ENCODE measurements at regions not wholly inside any gene's neighbourhood (a gene's known extent, or its start where the extent isn't known, plus 50 kb on each side); places are given as distances from the start of the nearest gene placed in this dataset.

GRCh38 chr5:97375959-97376358, 192.9 kb upstream of the RIOK2 start:
- Mint-ChIP-seq H3K27me3 (ENCODE audit: insufficient read depth, unreplicated experiment) (peaks cover 4% of the 10 kb centered on the region), H3K4me1 (ENCODE audit: low read depth, unreplicated experiment) (no peaks in the 10 kb centered on the region), H3K27ac (ENCODE audit: unreplicated experiment) (no peak overlapping the region)

DNA sequence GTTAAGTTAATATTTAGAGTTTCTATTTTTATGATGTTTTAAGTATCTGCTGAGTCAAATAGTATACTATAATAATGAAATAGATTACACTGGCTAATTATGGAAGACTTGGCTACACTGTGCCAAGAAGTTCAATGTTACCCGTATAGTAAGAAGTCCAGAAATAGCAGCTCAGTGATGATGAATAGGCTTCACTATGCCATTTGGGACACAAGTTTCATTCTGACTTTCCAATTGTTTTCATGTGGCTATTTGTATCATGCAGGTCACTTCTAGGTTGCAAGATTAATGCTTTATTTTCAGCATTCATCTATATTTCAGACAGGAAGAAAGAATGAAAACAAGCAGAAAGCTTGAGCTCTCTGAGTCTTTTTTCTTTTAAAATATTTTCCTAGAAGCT, 194.5 kb upstream of the RIOK2 start:
- DNase-seq: no peak

More at GRCh38 chr5:97375959-97376358, 192.9 kb upstream of the RIOK2 start:
- BruUV-seq (replicated peaks): no TSS peak
- ChIA-PET POLR2A (no interaction called here), CTCF (no interaction called here)
- Histone ChIP-seq H3K36me3 (ENCODE audit: control insufficient read depth, insufficient read depth, low read length) (no peaks in the 10 kb centered on the region), H3K9me3 (no peaks in the 10 kb centered on the region), H3K4me1 (no peaks in the 10 kb centered on the region), H3K4me3 (ENCODE audit: low read depth, low read length) (no peak overlapping the region), H3K27me3 (replicated peaks; ENCODE audit: control insufficient read depth, insufficient read depth, low read length) (no peaks in the 10 kb centered on the region)
- no peaks in the 10 kb centered on the region for H3K36me3 Mint-ChIP-seq (ENCODE audit: insufficient read depth, unreplicated experiment)
- no peak overlapping the region for H3K4me3 Mint-ChIP-seq (ENCODE audit: unreplicated experiment)
- H3K9me3 Mint-ChIP-seq (ENCODE audit: unreplicated experiment): no peaks in the 10 kb centered on the region
- TF ChIP-seq, protein P1, sequence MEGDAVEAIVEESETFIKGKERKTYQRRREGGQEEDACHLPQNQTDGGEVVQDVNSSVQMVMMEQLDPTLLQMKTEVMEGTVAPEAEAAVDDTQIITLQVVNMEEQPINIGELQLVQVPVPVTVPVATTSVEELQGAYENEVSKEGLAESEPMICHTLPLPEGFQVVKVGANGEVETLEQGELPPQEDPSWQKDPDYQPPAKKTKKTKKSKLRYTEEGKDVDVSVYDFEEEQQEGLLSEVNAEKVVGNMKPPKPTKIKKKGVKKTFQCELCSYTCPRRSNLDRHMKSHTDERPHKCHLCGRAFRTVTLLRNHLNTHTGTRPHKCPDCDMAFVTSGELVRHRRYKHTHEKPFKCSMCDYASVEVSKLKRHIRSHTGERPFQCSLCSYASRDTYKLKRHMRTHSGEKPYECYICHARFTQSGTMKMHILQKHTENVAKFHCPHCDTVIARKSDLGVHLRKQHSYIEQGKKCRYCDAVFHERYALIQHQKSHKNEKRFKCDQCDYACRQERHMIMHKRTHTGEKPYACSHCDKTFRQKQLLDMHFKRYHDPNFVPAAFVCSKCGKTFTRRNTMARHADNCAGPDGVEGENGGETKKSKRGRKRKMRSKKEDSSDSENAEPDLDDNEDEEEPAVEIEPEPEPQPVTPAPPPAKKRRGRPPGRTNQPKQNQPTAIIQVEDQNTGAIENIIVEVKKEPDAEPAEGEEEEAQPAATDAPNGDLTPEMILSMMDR (IDR thresholded peaks at IDR 0.05; ENCODE audit: insufficient read depth in 1 of 2, low read depth in 1 of 2, low read length in 1 of 2, severe bottlenecking in 1 of 2, unreplicated experiment in 1 of 2): no peak
- no peak for DNase-seq
- intact Hi-C loops (cut with micrococcal nuclease; ENCODE audit: unreplicated experiment): no loop called here

DNA sequence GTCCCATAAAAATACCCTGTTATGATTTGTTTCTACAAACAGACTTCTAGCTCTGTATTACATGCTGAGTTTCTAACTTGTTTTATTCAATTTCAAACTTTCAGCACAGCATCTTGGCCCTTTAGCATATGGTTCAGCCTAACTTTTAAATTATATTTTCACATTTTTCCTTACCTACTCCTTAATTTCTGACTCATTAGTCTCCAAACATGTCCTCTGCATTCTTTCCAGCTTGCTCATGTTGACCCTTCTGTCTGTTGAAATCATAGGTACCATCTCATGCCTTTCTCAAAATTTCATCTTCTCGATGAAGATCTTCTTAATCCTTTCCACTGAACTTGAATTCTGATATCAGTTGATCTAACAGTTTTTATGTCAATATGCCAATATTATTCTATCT, 200.9 kb upstream of the RIOK2 start:
- no TSS peak for BruUV-seq (replicated peaks)
- no peaks in the 10 kb centered on the region for H3K36me3 ChIP-seq (ENCODE audit: control insufficient read depth, insufficient read depth, low read length)
- H3K9me3 ChIP-seq: no peaks in the 10 kb centered on the region; the same call in 1 of the 2 replicates
- H3K27me3 ChIP-seq (replicated peaks; ENCODE audit: control insufficient read depth, insufficient read depth, low read length): no peaks in the 10 kb centered on the region; the same call in 1 of the 2 replicates
- no peak for DNase-seq
- H3K9me3 Mint-ChIP-seq (ENCODE audit: unreplicated experiment): no peaks in the 10 kb centered on the region
- no peaks in the 10 kb centered on the region for H3K4me1 ChIP-seq
- H3K27me3 Mint-ChIP-seq (ENCODE audit: insufficient read depth, unreplicated experiment): no peaks in the 10 kb centered on the region
- no peak overlapping the region for H3K4me3 ChIP-seq (ENCODE audit: low read depth, low read length)
- TF ChIP-seq, protein P1 (IDR thresholded peaks at IDR 0.05; ENCODE audit: insufficient read depth in 1 of 2, low read depth in 1 of 2, low read length in 1 of 2, severe bottlenecking in 1 of 2, unreplicated experiment in 1 of 2): no peak
- no peak overlapping the region for H3K4me3 Mint-ChIP-seq (ENCODE audit: unreplicated experiment)
- H3K4me1 Mint-ChIP-seq (ENCODE audit: low read depth, unreplicated experiment): no peaks in the 10 kb centered on the region
- H3K27ac Mint-ChIP-seq (ENCODE audit: unreplicated experiment): no peak overlapping the region
- CTCF ChIA-PET: no interaction called here
- no peaks in the 10 kb centered on the region for H3K36me3 Mint-ChIP-seq (ENCODE audit: insufficient read depth, unreplicated experiment)
- POLR2A ChIA-PET: no interaction called here
- intact Hi-C loops (cut with micrococcal nuclease; ENCODE audit: unreplicated experiment): no loop called here

More for the DNA sequence above, 194.5 kb upstream of the RIOK2 start:
- Histone ChIP-seq H3K27me3 (replicated peaks; ENCODE audit: control insufficient read depth, insufficient read depth, low read length) (no peaks in the 10 kb centered on the region), H3K4me3 (ENCODE audit: low read depth, low read length) (no peak overlapping the region), H3K9me3 (no peaks in the 10 kb centered on the region), H3K4me1 (no peaks in the 10 kb centered on the region), H3K36me3 (ENCODE audit: control insufficient read depth, insufficient read depth, low read length) (no peaks in the 10 kb centered on the region)
- no peaks in the 10 kb centered on the region for H3K36me3 Mint-ChIP-seq (ENCODE audit: insufficient read depth, unreplicated experiment)
- no peak overlapping the region for H3K4me3 Mint-ChIP-seq (ENCODE audit: unreplicated experiment)
- no peaks in the 10 kb centered on the region for H3K4me1 Mint-ChIP-seq (ENCODE audit: low read depth, unreplicated experiment)
- intact Hi-C loops (cut with micrococcal nuclease; ENCODE audit: unreplicated experiment): no loop called here
- no peak overlapping the region for H3K27ac Mint-ChIP-seq (ENCODE audit: unreplicated experiment)
- ChIA-PET POLR2A (no interaction called here), CTCF (no interaction called here)
- no peaks in the 10 kb centered on the region for H3K9me3 Mint-ChIP-seq (ENCODE audit: unreplicated experiment)
- H3K27me3 Mint-ChIP-seq (ENCODE audit: insufficient read depth, unreplicated experiment): no peaks in the 10 kb centered on the region
- TF ChIP-seq, protein P1 (IDR thresholded peaks at IDR 0.05; ENCODE audit: insufficient read depth in 1 of 2, low read depth in 1 of 2, low read length in 1 of 2, severe bottlenecking in 1 of 2, unreplicated experiment in 1 of 2): no peak
- no TSS peak for BruUV-seq (replicated peaks)
